Astrocyte of the hippocampus (primary cell): ENCODE measurements at regions not wholly inside any gene's neighbourhood (a gene's known extent, or its start where the extent isn't known, plus 50 kb on each side); places are given as distances from the start of the nearest gene placed in this dataset.
"Not testable (repeated sequence)": the region's sequence is repeated elsewhere in the genome, so short reads cannot be mapped to it uniquely, and the experiment has no call there.

ENCODE experiments used
- DNase-seq: peaks from one replicate; pipeline ENCODE4 v3.0.0; 2011; ENCODE audit warnings: low read depth, low spot score

DNA sequence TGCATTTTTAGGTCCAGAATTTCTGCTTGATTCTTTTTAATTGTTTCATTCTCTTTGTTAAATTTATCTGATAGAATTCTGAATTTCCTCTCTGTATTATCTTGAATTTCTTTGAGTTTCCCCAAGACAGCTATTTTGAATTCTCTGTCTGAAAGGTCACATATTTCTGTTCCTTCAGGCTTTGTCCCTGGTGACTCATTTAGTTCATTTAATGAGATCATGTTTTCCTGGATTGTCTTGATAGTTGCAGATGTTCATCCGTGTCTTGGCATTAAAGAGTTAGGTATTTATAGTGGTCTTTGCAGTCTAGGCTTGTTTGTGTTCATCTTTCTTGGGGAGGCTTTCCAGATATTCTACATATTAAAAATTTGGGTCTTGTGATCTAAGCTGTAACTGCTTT lies 694.8 kb upstream of the CCDC179 start:
- peak; percentile 7 for DNase-seq

DNA sequence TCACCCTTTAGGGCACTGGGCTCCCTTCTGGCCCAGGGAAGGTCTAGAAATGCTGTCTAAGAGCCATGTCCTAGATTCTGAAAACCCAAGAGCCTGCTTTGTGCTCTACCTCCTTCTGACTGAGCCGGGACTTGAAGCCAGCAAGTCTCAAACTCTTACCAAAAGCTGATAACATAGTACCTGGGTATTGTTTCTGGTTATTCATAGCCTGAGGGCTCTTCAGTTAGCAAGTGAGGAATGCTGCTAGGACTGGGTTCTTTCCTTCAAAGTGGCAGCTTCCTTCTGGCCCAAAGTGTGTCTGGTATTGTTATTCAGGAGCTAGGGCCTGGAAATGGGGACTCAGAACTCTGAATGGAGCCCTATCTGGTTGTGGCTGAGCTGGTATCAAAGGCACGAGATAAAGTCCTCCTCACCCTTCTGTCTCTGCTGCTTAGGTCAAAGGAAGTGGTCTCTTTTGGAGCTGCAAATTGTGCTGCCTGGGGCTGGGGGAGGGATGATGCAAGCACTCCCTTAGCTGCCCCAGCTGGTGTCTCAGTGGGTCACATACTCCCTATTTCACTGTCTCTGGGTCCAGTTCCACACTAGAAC lies 696.0 kb upstream of the CCDC179 start:
- no peak for DNase-seq

- DNase-seq = no peak
Observed at GRCh38 chr11:23563591-23563990, 703.3 kb upstream of the CCDC179 start.

DNA sequence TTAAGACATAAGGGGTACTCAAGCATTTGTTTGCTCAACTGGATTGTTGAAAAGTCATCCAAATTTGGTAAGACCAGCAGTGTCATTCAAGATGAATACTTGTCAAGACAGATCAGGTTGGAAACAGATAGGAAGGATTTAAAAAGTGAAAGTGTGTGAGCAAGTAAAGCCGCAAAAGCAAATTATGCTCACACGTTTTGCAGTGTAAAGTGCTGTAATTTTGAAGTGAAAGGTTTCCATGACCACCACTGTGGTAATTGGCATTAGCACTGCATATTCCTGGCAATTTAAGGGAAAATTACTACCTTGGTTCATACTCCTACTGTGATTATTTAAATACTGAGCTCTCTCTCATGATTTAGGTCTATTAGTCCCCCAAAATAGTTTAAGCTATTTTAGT lies 704.1 kb upstream of the CCDC179 start:
- DNase-seq = no peak

GRCh38 chr11:23569134-23569533 lies 708.9 kb upstream of the CCDC179 start:
- DNase-seq = no peak

GRCh38 chr11:23569547-23569946 lies 709.3 kb upstream of the CCDC179 start:
- no peak for DNase-seq

DNA sequence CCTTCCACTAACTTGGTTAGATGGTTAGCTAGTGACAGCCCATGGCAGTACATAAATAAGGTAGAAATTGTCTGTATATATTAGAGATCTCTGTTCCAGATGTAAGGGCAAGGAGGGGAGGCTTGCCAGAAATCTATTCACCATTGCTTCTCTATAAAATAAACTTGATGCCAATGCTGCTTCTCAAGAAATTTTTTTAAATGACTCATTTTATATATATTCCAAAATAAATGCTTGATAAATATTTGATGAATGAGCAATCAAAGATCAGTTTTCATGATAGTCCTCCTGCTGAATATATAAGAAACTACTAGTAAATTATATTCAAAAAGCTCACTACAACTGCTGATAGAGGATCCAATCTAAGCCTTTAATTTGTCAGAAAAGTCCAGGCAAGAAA lies 710.6 kb upstream of the CCDC179 start:
- DNase-seq = peak; percentile 5

- peak; percentile 8 for DNase-seq
Observed at GRCh38 chr11:23573429-23573828, 713.2 kb upstream of the CCDC179 start.

GRCh38 chr11:23574149-23574548 lies 713.9 kb upstream of the CCDC179 start:
- no peak for DNase-seq

DNA sequence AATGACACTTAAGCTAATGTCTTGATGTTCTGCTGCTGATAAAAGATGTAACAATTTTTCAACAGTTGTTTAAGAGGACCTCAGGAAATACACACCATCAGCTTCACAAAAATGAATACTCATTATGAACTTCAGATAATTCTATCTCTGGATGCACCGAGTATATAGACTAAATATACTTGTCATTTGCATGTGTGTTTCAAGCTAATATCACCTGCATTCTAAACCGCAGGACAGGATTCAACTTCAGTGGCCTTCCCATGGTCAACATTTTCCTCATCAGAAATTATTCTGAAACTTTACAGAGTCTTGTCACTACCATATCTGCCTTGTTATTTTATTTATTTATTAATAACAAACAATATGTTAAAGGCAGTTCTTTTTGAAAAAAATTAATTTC lies 717.0 kb upstream of the CCDC179 start:
- no peak for DNase-seq

DNA sequence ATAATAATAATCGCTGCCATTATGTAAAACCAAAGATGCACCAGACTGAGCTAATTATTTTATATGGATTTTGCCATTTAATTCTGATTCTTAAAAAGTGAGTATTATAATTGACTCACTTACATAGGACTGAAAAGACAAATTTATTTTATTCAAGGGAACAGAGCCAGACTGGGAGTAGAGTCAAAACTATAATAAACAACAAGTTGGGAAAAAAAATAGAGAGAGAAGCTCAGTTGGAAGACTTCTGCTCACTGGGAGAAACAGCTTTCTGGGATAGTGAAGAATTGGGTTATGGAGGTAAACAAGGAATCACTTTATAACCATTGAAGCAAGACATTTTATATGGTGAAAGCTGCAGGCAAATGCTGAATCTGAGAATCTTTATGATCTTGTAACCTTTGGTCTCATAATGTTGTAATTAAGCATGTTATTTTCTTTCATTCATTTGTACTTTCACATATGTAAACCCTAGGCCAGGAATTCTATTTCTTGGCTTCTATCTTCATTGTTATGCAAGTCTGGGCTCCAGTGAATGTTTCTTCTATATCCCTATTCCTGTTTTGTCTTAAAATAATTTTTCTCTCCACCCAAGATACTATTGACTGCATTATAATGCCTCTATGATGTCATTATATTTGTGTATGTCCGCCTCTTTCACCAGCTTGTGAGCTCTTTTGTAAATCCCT lies 725.3 kb upstream of the CCDC179 start:
- DNase-seq = no peak

DNA sequence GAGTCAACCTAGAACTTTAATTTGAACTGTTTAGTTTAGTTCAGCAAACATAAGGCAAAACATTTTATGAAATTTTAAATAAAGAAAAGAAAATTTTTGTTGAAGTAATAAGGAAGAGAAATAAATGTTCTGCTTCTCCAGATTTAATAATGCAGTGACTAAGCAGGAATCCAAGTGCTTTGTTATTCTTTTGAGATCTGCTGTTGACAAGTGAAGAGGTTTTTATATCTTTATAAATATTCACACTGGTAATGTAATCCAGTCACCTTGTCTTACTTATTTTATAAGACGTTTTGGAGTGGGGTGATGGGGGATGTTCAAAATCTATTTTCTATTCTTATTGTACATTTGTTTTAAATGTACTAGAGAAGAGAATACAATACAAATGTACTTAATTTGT lies 725.9 kb upstream of the CCDC179 start:
- DNase-seq = no peak

DNA sequence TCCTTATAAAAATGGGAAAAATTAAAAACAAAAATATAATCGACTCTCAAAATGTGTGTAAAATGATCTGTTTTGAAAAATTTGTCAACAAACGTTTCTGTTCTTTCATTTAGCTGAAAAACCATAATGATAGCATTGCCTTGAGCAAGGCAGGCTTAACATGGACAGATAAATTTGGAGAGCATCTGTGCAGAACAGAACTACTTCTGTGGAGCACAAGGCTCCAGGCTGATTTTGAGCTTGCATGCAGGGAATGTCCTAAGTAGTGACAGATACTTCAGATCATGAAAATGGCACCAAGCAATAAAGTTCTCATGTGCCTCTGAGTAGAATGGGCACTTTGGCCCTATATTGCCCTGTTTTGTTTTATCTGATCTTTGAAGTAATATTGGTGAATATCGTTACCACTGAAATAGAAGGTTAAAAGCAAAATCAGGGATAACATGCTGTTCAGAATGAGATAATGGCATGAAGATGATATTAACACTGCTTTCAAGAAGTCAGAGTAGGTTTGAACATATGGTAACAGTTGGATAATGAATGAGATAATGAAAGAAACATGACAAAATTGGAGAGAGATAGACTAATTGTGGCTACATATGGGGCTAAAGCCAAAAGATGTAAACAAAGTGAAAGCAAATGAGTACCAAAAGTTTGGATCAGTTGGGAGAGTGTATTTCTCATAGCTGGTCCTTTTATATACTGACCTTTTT lies 730.5 kb upstream of the CCDC179 start:
- no peak for DNase-seq

DNA sequence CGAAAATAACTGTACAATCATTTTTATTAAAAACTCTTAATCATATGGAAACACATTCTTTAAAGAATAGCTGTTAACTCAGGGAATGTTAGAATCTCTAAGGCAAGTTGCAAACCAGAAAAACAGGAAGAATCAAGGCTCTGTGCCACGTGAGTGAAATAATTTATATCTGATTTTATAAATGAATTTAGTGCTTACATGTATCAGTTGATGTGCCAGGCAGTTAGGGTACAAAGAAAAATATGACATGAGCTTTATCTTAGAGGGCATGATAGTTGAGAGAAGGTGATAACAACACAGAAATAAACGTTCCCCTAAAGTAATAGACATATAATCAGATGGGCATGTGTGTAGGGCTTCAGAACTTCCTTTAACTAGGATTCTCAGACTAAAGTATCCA lies 734.5 kb upstream of the CCDC179 start:
- no peak for DNase-seq

GRCh38 chr11:23604966-23605365 lies 744.7 kb upstream of the CCDC179 start:
- peak; percentile 1 for DNase-seq

DNA sequence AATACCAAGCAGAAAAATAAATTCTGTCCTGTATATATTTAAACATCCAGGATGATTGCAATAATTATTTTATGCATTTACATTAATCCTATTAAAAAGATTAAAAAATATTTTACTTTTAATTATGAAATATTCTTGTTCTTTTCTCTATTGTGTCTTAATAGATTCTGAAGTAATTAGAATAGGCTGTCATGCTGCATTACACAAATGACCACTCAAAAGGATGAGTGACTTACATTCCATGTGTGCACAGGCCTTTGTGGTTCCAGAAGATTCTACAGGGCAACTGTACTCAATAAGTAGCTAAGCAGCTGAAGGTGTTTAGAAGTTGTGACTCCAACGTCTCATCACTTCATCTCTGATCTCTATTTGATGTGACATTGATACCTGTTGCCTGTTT lies 745.9 kb upstream of the CCDC179 start:
- no peak for DNase-seq

GRCh38 chr11:23611726-23612125 lies 751.5 kb upstream of the CCDC179 start:
- DNase-seq = no peak

GRCh38 chr11:23620617-23621016 lies 760.3 kb upstream of the CCDC179 start:
- DNase-seq = no peak

- no peak for DNase-seq
Observed at GRCh38 chr11:23632293-23632692, 772.0 kb upstream of the CCDC179 start.

- DNase-seq = peak; percentile 8
Observed at GRCh38 chr11:23644443-23644842, 784.2 kb upstream of the CCDC179 start.

DNA sequence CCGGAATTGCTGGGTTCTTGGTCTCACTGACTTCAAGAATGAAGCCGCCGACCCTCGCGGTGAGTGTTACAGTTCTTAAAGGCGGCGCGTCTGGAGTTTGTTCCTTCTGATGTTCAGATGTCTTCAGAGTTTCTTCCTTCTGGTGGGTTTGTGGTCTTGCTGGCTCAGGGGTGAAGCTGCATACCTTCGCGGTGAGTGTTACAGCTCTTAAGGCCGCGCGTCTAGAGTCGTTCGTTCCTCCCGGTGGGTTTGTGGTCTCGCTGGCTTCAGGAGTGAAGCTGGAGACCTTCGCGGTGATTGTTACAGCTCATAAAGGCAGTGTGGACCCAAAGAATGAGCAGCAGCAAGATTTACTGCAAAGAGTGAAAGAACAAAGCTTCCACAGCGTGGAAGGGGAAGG lies 792.1 kb upstream of the CCDC179 start:
- DNase-seq = not testable (repeated sequence)

- no peak for DNase-seq
Observed at GRCh38 chr11:23653071-23653675, 792.9 kb upstream of the CCDC179 start.

DNA sequence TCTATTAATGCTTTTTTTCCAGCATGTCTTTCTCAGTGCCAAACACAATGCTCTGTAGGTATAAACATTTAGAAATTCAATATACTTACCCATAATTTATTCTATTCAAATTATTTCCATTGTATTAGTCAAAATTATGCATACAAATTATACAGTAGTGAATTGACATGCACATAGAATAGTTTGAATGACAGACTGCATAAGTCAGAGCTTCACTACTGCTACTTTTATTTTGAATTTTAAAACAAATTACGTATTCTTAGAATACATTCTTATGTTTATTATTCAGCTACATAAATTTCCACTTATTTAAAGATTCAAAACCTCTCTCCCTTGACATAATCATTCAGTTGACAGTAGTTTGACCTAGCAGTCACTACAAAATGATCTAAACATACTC lies 808.0 kb upstream of the CCDC179 start:
- no peak for DNase-seq
